ENCODE measurements at regions not wholly inside any gene's neighbourhood (a gene's known extent, or its start where the extent isn't known, plus 50 kb on each side); places are given as distances from the start of the nearest gene placed in this dataset.

GRCh38 chr3:150050510-150050909 lies 79.8 kb upstream of the PFN2 start:
- Histone ChIP-seq H3K56ac (ENCODE audit: insufficient read length, low read depth, low read length) (no peak overlapping the region), H3T11ph (ENCODE audit: low read length) (no peak overlapping the region), H4K5ac (ENCODE audit: insufficient read length, low read depth, low read length) (no peak overlapping the region), H3K27me3 (ENCODE audit: insufficient read depth, low read length) (no peaks in the 10 kb centered on the region), H3K4me2 (ENCODE audit: insufficient read depth, insufficient read length, low read length) (no peak overlapping the region), H2BK12ac (ENCODE audit: insufficient read length, low read depth, low read length) (no peak overlapping the region), H2BK5ac (ENCODE audit: insufficient read length, low read length) (no peak overlapping the region), H2BK15ac (ENCODE audit: low read depth, low read length) (no peak overlapping the region), H3K79me2 (ENCODE audit: insufficient read depth, low read length) (no peaks in the 10 kb centered on the region), H3K4ac (ENCODE audit: low read depth, low read length) (no peak overlapping the region), H3K23ac (ENCODE audit: insufficient read length, low read depth, low read length) (no peak overlapping the region), H3K27ac (ENCODE audit: insufficient read length, low read depth, low read length) (no peak overlapping the region), H4K20me1 (ENCODE audit: control insufficient read depth, insufficient read depth, insufficient read length) (no peaks in the 10 kb centered on the region), H2BK120ac (ENCODE audit: low read depth, low read length, poor library complexity, severe bottlenecking) (no peak overlapping the region), H3K18ac (ENCODE audit: insufficient read length, low read depth, low read length) (no peak overlapping the region), H3K23me2 (ENCODE audit: insufficient read length, low read depth, low read length, poor library complexity, severe bottlenecking) (no peaks in the 10 kb centered on the region), H2AFZ (ENCODE audit: low read length) (no peak overlapping the region), H2AK5ac (ENCODE audit: insufficient read length, low read length) (no peak overlapping the region), H3K14ac (ENCODE audit: insufficient read depth, low read length) (no peak overlapping the region), H2BK20ac (ENCODE audit: low read depth, low read length, poor library complexity, severe bottlenecking) (no peak overlapping the region), H4K91ac (ENCODE audit: insufficient read length, low read depth, low read length) (no peak overlapping the region), H3K79me1 (ENCODE audit: insufficient read depth, low read depth, low read length, poor library complexity, severe bottlenecking) (no peaks in the 10 kb centered on the region), H3K9me3 (ENCODE audit: control insufficient read depth, low read depth, low read length) (no peaks in the 10 kb centered on the region), H4K8ac (replicated peaks; ENCODE audit: insufficient read length, low read depth, low read length) (no peak overlapping the region), H3K4me1 (ENCODE audit: insufficient read depth, low read length) (no peaks in the 10 kb centered on the region; the same call in 1 of the 2 replicates), H3K9ac (ENCODE audit: extremely low read depth, insufficient read length, low read length) (no peak overlapping the region)
- Mint-ChIP-seq H3K4me3 (no peak overlapping the region), H3K9me3 (0 out of 5 replicates have a peak, but pooled peaks cover 0 to under 1% of the 10 kb centered on the region in 2 experiments), H3K27me3 (ENCODE audit: low read depth) (peaks cover 3% of the 10 kb centered on the region; the same call in 1 of the 2 replicates), H3K36me3 (ENCODE audit: insufficient read depth in 1 of 3, low read depth in 3 of 3) (no peaks in the 10 kb centered on the region), H3K4me1 (peaks cover 17 to 23% of the 10 kb centered on the region in 2 experiments), H3K27ac (no peak overlapping the region)
- DNase-seq: no peak
- TF ChIP-seq, protein P1, sequence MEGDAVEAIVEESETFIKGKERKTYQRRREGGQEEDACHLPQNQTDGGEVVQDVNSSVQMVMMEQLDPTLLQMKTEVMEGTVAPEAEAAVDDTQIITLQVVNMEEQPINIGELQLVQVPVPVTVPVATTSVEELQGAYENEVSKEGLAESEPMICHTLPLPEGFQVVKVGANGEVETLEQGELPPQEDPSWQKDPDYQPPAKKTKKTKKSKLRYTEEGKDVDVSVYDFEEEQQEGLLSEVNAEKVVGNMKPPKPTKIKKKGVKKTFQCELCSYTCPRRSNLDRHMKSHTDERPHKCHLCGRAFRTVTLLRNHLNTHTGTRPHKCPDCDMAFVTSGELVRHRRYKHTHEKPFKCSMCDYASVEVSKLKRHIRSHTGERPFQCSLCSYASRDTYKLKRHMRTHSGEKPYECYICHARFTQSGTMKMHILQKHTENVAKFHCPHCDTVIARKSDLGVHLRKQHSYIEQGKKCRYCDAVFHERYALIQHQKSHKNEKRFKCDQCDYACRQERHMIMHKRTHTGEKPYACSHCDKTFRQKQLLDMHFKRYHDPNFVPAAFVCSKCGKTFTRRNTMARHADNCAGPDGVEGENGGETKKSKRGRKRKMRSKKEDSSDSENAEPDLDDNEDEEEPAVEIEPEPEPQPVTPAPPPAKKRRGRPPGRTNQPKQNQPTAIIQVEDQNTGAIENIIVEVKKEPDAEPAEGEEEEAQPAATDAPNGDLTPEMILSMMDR (conservative IDR thresholded peaks at IDR 0.05): no peak
- WGBS (ENCODE audit: extremely low coverage, insufficient read length, low lambda C conversion rate): no CpG with 5 or more reads among the region's 25 CpGs
